ENCODE measurements at regions not wholly inside any gene's neighbourhood (a gene's known extent, or its start where the extent isn't known, plus 50 kb on each side); places are given as distances from the start of the nearest gene placed in this dataset.

DNA sequence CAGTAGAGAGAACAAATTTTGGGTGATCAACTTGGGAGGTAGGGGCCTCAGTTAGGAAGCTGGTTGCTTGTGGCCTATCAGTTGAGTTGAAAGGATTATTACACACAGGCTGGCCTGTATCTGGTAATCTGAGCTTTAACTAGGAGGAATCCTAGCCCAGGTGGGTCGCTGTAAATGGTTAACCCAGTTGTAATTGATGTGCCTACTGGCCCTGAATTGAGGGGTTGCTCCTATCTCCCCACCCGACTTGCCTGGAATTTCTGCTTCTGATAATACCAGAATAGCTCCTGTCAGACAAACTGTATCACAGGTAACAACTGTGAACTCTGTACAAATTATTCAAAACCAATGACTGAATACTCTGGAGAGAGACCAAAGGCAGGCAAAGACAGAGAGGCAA is 210.4 kb upstream of the RUNX1 start:
- no peak overlapping the region for H3K4me3 ChIP-seq (replicated peaks; ENCODE audit: insufficient read depth, low read length)
- no peaks in the 10 kb centered on the region for H3K27me3 ChIP-seq (ENCODE audit: insufficient read depth, poor library complexity, severe bottlenecking)
- no peak for DNase-seq (ENCODE audit: low read depth in 1 of 2, low spot score in 1 of 2)
- TF ChIP-seq SPI1 (IDR thresholded peaks at IDR 0.05; ENCODE audit: borderline replicate concordance, low read depth) (no peak), GABPA (IDR thresholded peaks at IDR 0.05; ENCODE audit: low read depth) (no peak), CTCF (IDR thresholded peaks at IDR 0.05; ENCODE audit: insufficient read depth, low read length) (no peak)
- TF ChIP-seq, protein P1, sequence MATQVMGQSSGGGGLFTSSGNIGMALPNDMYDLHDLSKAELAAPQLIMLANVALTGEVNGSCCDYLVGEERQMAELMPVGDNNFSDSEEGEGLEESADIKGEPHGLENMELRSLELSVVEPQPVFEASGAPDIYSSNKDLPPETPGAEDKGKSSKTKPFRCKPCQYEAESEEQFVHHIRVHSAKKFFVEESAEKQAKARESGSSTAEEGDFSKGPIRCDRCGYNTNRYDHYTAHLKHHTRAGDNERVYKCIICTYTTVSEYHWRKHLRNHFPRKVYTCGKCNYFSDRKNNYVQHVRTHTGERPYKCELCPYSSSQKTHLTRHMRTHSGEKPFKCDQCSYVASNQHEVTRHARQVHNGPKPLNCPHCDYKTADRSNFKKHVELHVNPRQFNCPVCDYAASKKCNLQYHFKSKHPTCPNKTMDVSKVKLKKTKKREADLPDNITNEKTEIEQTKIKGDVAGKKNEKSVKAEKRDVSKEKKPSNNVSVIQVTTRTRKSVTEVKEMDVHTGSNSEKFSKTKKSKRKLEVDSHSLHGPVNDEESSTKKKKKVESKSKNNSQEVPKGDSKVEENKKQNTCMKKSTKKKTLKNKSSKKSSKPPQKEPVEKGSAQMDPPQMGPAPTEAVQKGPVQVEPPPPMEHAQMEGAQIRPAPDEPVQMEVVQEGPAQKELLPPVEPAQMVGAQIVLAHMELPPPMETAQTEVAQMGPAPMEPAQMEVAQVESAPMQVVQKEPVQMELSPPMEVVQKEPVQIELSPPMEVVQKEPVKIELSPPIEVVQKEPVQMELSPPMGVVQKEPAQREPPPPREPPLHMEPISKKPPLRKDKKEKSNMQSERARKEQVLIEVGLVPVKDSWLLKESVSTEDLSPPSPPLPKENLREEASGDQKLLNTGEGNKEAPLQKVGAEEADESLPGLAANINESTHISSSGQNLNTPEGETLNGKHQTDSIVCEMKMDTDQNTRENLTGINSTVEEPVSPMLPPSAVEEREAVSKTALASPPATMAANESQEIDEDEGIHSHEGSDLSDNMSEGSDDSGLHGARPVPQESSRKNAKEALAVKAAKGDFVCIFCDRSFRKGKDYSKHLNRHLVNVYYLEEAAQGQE (IDR thresholded peaks at IDR 0.05; ENCODE audit: insufficient replicate concordance, low read depth): no peak
- no peak overlapping the region for H3K27ac ChIP-seq (replicated peaks)

GRCh38 chr21:35258521-35258920 is 209.4 kb upstream of the RUNX1 start:
- no peaks in the 10 kb centered on the region for H3K27me3 ChIP-seq (ENCODE audit: insufficient read depth, poor library complexity, severe bottlenecking)
- no peak for DNase-seq (ENCODE audit: low read depth in 1 of 2, low spot score in 1 of 2)
- no peak overlapping the region for H3K4me3 ChIP-seq (replicated peaks; ENCODE audit: insufficient read depth, low read length)
- H3K27ac ChIP-seq (replicated peaks): no peak overlapping the region
- TF ChIP-seq CTCF (IDR thresholded peaks at IDR 0.05; ENCODE audit: insufficient read depth, low read length) (no peak), GABPA (IDR thresholded peaks at IDR 0.05; ENCODE audit: low read depth) (no peak), POLR2AphosphoS5 (IDR thresholded peaks at IDR 0.05; ENCODE audit: low read depth) (no peak), SPI1 (IDR thresholded peaks at IDR 0.05; ENCODE audit: borderline replicate concordance, low read depth) (no peak)
- TF ChIP-seq, protein P1 (IDR thresholded peaks at IDR 0.05; ENCODE audit: insufficient replicate concordance, low read depth): no peak

DNA sequence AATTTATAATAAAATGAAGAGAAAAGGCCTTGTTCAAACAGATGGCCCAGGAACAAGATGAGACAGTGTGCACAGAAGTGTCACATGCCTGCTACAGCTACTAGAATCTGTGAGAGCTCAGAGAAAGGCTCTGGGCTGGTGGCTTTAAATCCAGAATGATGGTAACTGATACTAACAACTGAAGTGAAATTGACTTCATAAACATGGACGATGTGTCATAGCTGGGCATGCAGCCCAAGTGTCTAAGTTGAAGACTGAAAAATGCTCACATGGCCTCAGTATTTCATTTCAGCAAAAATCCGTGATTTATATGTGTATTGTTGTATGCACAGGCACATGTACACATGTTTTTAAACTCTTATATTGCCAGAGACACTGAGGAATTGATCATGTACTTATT is 208.3 kb upstream of the RUNX1 start:
- no peak overlapping the region for H3K4me3 ChIP-seq (replicated peaks; ENCODE audit: insufficient read depth, low read length)
- TF ChIP-seq SPI1 (IDR thresholded peaks at IDR 0.05; ENCODE audit: borderline replicate concordance, low read depth): no peak
- no peak for TF ChIP-seq POLR2AphosphoS5 (IDR thresholded peaks at IDR 0.05; ENCODE audit: low read depth)
- TF ChIP-seq, protein P1 (IDR thresholded peaks at IDR 0.05; ENCODE audit: insufficient replicate concordance, low read depth): no peak
- TF ChIP-seq CTCF (IDR thresholded peaks at IDR 0.05; ENCODE audit: insufficient read depth, low read length): no peak
- no peak for TF ChIP-seq GABPA (IDR thresholded peaks at IDR 0.05; ENCODE audit: low read depth)
- H3K27ac ChIP-seq (replicated peaks): no peak overlapping the region

More for the DNA sequence above, 208.3 kb upstream of the RUNX1 start:
- no peaks in the 10 kb centered on the region for H3K27me3 ChIP-seq (ENCODE audit: insufficient read depth, poor library complexity, severe bottlenecking)
- DNase-seq (ENCODE audit: low read depth in 1 of 2, low spot score in 1 of 2): no peak

All from HL-60 (cell line).